ENCODE measurements at regions not wholly inside any gene's neighbourhood (a gene's known extent, or its start where the extent isn't known, plus 50 kb on each side); places are given as distances from the start of the nearest gene placed in this dataset.

DNA sequence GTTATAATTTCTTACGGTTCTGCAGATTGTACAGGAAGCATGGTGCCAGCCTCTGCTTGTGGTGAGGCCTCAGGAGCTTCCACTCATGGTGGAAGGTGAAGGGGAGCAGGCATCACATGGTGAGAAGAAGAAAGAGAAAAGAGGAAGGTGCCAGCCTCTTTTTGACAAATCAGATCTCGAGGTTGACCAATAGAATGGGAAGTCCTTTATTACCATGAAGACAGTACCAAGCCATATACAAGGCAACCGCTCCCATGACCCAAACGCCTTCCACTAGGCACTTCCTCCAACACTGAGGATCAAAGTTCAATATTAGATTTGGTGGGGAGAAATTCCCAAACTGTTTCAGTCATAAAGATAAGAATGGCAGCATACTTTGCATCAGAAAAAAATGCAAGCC lies 502.8 kb downstream of the GLRX3 start:
- DNase-seq = no peak

DNA sequence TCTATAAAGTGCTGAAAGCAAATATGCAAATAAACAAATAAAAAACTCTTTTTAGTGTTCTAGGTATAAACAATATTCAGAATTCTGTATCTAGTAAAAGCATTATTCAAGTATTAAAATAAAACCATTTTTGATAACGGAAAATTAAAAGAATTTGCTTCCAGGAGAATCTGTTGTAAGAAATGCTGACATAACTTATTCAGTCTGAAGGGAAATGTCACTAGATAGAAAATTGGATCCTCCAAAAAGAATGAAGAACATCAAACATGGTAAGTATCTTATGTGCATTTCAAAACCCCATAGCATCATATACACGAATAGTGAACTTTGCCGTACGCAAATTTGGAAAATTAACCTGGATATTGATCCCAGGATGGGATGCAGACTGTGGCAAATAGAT lies 506.7 kb downstream of the GLRX3 start:
- no peak for DNase-seq

DNA sequence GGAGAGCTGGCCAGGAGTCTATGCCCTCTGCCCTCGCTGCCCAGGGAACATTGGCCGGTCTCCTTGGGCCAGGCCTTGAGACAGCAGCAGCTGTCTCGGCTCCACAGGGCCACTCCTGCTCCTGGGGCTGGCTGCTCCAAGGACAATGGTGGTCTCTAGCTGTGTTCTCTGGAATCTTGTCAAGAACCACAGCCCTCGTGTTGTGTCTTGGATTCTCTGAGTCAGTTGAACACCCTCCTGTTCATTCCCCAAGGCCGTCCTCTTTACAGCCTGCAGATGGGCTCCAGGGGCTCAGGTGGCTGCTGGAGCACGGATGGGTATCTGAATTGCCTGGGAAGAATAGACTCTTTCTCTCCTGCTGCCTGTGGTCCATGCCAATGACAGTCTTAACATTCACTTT lies 511.1 kb downstream of the GLRX3 start:
- peak; percentile 43 for DNase-seq

DNA sequence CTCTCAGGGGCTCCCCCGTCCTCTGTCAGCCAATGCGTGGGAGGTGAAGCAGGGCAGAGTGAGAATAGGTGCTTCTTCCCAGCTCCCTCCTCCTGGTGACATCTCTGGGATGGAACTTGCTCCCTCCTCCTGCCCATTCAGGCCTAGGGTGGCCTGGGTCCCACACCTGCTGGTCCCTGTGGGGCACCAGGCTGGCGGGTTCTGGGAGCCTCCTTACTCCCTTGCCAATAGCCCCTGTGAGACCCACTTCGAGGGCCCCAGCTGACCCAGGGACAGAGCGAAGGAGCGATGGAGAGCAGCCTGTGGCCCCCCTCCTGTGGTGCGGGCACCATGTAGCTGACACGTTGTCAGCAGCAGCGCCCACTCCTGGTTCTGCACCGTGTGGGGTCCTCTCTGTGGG lies 512.6 kb downstream of the GLRX3 start:
- DNase-seq = no peak

DNA sequence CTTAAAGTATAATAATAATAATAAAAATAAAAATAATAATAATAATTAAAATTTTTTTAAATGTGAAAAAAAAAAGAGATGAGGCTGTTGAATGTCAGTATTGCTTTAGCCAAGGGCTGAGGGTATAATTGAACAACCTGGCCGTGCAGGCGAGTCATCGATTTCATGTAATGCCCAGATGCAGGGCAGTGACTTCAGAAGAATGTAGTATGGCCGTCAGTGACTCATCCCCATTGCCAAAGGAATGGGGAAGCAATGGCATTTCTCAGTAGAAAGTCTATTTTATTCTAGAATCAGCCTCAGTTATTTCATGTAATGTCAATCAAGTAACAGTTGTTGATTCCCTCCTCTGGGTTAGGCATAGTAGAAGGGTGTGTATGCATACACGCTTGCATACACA lies 516.4 kb downstream of the GLRX3 start:
- DNase-seq = no peak

DNA sequence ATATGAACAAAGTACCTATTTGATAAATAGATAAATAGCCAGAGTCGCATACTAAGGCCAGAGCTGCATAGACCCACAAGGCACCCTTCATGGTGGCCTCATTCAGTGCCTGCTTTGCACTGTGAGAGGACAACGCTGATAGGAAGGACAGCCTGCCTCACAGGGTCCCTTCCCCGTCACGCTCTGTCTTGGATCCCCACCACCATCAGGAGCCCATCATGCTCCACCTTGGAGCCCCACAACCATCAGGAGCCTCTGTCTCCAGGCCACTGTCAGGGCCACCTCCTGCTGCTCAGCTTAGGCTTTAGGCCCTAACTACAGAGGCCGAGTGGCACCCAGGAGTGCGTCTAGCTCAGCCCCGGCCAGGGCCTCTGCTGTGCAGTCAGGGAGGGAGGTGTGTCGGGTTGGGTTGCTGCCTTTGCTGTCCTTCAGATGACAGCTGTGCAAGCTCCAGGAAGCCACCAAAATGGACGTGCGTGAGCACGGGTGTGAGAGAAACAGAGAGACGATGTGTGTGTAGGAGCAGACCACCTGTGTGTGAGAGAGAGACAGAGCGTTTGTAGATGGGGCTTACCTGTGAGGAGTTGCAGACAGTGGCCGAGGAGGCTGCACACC lies 516.9 kb downstream of the GLRX3 start:
- DNase-seq = no peak

DNA sequence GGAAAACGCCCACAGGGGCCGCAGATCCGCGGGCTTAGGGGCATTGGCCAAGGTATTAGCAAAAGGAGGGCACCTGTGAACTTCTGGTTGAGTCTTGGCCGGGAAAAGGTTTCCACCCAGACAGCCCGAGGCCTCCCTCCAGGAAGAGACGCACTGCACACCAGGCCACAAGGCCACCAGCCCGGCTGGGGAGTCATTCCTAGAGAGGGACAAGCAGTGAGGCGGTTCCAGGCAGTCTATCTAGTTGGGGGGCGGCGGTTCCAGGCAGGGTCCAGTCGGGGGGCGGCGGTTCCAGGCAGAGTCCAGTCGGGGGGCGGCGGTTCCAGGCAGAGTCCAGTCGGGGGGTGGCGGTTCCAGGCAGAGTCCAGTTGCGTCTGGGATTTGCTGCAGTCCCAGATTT lies 518.5 kb downstream of the GLRX3 start:
- no peak for DNase-seq

DNA sequence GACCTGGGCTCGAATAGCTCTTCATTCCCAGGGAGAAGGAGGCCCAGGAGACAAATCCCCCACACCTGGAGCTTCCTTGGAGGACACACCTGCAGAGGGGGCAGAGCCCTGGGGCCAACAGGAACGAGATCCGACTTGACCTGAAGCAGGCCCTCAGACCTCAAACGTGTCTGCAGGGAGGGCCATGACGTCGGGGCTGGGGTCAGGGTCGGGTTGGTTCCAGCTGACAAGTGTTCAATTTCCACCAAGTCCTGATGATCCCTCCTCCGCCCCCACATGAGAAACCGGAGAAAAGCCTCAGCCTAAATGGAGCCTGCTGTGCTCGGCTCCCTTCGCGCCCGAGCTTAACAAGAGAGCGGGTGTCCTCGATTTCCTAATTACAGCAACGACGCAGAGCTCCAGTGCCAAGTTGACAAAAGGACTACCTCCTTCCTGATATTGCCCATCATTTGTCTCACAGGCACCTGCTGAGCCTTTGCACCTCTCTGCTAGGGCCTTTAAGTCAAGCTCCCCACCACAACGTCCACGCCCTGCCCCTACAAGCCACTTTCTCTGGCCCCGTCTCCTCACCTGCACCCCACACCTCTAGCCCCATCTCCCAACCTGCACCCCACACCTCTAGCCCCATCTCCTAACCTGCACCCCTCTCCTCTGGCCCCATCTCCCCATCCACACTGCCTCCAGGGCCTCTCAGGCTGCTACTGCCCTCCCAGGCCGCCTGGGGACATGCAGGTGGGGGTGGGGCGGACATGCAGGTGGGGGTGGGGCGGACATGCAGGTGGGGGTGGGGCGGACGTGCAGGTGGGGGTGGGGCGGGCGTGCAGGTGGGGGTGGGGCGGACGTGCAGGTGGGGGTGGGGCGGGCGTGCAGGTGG lies 519.4 kb downstream of the GLRX3 start:
- no peak for DNase-seq

DNA sequence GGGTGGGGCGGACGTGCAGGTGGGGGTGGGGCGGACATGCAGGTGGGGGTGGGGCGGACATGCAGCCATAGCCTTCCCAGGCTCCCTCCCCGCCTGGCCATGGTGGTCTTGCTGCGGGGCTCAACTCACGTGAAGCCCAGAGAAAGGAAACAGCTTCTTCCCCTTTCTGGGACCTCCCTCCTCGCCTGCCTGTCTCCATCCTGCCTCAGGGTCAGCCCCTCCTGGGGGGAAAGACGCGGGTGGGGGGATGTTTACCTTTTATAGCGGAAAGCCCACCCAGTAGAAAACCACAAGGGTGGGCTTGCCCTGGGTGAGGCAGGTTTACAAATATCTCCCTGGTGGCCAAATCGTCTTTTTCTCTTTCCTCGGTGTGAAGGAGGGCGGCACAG lies 520.0 kb downstream of the GLRX3 start:
- no peak for DNase-seq

DNA sequence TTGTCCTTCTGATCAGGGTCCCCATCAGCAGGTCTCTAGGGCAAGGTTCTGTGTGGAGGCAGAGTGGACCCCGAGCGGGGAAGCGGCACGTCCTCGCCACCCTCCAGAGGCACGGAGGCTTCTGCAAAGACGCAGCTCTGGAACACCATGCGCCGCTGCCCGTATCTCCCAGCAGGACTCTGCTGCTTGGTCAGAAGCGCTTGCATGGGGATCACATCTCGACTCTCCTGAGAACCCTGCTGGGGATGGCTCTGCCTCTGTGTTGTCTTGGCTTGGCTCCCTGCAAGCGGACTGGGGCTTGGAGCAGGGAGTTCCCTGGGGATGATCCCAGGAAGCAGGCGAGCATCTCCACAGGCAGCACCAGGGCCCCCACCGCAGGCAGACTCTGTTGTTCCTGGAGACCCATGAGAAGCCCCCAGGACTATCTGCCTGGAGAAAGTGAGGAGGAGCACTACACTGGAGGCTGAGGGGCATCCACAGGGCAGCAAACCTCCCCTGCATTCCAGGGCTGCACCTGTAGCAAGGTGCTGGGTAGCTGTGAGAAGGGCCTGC lies 520.5 kb downstream of the GLRX3 start:
- DNase-seq = no peak

DNA sequence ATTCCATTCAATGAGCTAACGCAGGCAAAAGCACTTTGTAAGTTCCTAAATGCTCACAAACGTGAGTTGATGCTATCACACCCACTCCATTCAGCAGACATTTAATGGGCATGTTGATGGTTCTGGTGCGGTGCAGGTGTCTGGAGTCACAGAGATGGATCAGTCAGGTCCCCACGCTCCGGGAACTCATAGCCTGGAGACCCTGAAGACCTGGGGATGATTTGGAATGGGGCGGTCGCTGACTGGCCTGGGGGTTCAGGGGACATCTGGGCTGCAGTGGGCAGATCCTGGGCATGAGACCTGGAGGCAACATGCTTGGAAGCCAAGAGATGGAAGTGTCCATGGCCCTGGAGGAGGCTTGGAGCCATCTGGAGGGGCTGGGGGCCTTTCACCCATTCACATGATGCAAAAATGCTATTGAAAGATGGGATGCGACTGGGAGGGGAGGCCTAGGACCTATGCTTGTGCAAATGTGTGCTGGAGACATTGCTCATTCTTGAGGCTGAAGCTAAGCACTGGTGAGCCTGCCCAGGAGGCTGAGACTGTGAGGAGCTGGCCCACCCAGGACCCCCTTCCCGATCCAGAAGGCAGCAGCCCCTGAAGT lies 522.6 kb downstream of the GLRX3 start:
- no peak for DNase-seq

DNA sequence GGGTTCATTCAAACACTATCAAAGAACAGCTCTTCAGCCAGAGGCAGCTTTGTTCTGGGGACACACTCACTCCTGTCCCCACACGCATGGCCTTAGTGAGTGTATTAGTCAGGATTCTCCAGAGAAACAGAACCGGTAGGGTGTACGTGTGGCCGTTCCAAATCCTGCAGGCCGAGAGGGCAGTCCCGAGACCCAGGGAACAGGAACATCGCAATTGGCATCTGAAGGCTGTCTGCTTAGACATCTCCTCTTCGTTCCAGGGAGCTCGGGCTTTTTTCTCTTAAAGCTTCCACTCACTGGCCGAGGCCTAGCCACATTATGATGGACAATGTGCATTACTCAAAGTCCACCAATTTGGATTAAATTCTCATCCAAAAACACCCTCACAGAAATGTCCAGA lies 523.3 kb downstream of the GLRX3 start:
- no peak for DNase-seq

DNA sequence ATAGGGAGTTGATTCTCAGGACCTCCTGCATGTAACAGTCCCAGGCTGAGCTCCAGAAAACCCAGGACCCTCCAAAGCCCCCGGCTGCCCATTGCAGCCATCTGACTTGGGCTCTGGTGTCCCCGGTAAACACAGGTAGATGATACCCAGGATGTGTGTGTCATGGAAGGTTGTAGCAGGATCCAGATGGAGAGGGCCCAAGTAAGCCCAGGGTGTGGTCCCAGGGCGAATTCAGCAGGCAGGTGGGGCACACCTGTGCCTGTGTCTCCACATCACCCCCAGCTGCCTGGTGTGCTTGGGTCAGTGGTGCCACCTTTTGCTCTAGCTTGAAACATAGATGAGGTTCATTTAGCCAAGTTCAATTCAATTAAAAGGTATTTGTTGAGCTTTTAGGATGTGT lies 524.1 kb downstream of the GLRX3 start:
- no peak for DNase-seq

DNA sequence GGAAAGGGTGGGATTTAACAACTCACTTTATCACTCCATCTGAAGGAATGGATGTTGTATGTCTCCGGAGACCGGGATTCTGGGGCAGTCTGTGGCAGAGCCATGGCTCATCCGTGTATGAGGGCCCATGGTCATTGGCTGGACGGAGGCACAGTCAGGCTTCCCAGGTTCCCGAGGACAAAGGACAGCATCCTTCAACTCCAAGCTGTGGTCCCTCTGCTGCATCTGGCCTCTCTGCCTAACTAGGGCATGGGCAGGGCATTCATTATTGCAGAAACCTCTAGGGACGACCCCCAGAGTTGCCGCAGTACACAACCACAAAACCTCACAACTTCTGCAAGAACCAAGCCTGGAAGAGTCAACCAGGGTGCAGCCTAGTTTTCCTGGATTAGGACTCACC lies 525.2 kb downstream of the GLRX3 start:
- DNase-seq = no peak

DNA sequence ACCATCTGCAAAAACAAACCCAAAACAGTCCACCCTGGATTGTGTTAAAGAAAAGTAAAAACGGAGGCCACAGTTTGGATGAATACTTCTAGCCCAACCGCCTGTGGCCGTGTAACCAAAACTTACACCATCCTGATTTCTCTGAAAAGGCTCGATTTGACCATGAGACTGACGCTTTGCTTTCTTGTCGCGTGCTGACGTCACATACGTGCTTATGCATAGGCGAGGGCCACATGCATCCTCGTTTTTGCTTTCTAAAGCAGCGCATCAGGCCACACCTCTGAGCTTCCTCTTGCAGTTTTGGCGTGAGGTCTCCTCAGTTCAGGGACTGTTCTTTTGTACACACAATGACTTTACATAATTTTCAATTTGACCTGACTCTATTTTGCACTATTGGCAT lies 526.6 kb downstream of the GLRX3 start:
- no peak for DNase-seq

DNA sequence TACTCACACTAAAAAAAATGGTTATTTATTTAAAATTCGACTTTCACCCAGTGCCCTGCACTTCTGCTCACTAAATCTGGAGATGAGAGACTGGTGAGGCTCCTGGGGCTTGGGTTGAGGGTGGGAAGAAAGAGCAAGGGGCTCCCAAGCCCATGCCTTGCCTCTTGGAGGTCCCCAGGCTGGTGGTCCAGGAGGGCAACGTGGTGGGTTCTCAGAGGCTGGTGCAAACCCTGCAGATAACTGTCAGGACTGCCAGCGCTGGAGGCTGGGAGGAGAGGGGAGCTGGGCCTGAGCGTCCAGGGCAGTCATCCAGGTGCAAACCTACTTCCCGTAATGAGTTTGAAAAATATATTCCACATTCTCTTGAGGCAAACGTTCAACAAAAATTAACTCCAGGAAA lies 528.3 kb downstream of the GLRX3 start:
- no peak for DNase-seq

DNA sequence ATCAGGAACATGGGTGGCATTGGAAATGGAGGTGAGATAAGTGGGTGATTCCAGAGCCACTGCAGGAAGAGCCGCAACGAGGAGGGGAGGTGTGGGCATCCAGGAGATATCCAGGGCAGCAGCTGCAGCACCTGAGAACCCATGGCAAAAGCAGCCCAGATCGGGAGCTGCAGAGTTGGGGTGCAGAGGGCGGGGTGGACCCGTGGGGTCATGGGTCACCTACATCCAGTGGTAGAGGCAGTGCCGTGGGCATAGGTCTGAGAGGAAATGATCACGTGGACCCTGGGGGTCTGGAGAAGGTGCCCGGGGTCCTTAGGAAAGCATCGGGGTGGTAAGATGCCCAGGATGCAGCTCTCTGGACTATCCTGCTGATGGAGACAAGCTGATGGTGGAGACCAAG lies 530.0 kb downstream of the GLRX3 start:
- no peak for DNase-seq

DNA sequence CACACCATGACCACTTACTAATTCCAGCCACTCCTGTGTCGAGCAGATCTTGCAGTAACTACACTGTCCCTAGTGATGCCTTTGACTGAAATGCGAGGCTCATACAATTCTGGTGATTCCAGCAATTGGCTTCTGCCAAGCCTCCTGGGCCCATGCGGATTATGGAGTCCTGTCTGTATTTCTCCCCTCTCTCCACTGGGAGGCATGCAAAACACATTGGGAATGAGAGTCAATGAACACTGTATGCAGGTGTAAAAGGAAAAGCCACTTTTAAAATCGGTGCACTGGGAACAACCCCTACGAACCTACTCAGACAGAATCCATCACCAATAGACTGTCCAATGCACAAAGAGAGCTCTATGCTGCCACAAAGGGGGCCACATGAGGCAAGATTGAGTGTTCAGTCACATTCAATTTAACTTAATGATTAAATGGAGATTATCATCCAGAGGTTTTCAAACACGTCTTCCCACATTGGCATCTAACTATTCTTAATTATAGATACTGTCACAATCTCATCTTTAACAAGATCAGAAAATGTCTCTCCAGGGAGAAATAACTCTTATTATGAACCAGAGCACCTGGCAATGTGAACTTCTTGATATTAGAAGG lies 550.6 kb downstream of the GLRX3 start:
- peak; percentile 86 for DNase-seq

DNA sequence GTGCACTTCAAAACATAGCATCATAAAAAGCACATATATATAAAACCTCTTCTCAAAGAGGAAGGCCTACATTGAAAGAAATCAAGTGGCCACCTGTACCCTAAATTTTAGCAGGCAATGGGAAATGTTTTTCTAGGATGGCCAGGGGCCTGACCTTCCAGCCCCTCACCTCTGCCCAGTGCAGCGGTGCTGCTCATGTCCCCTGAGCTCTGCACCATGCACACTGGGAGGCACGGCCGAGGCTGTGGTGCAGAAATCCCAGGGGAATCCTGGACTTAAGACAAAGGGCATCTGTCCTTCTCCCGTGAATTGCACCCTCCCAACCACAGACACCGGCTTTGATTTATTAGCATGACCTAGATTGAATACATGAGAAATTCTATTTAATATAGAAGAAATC lies 551.4 kb downstream of the GLRX3 start:
- no peak for DNase-seq

DNA sequence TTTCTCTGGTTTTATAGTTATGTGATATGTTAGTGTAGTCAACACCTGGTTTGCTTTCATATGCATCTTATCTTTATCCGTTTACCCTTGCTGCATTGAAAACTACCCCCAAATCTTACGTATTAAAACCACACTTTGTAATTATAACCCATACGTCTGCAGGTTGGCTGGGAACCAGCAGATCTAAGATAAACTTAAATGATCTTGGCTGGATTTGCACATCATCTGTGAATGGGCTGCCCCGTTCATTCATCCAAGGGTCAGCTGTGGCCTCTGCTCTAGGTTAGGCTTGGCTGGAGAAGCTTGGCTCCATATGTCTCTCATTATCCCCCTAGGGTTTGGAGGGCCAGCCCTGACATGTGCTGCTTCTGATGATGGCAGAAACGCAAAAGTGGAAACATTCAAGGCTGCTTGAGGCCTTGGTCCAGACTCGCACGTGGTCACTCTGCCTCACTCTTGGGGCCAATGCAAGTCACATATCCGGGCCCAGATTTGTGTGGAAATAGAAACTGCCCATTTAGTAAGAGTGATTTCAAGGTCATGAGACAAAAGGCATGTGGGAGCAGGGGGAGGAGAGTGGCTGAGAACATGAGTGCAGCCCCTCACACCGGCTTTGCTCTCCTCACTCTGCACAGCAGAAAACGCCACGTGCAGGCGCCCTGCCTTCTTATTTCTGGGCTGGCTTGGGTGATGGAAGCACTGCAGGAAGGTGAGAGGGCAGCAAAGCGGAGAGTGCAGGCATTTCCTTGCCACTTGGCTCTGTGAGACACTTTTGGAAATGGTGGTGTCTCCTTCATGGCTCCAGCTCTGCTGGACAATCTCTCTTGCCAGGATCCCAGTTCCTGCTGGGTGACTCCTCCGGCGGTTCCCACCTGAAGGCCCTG lies 553.8 kb downstream of the GLRX3 start:
- DNase-seq = peak; percentile 14

DNA sequence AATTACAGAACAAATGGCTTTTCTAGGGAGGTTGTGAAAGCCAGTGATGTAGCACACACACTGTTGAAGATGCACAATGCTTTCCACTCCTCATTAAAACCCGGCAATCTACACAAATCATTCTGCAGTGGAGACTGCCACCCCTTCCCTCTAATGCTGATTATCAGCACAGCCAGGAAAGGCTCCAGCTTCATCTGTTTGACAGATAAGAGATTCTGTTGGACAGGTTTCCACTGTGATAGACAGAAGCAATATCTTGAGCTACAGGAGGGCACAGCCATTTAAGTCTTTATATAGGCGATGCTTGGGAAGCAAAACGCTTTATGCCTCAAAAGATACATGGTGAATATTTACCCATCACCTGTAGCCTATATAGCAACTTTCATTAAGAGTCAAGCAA lies 555.6 kb downstream of the GLRX3 start:
- no peak for DNase-seq

DNA sequence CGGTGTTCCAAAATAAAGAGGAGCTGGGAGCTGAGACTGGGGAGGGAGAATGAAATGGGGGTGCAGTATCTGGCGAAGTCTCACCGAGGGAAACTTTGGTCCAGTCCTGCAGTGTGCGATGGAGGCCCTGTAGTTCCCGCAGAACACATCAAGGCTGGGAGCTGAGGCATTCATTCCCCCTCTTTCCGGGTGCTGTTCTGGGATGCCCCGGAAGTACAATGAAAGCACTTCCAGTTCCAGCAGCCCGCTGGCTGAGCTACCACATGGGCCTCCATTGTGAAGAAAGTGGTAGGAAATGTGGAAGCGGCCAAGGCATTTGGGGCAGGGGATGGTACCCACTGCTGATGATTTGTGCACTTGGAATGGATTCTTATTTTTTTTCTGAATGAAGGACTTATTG lies 560.7 kb downstream of the GLRX3 start:
- no peak for DNase-seq

All from eye (tissue), 1 donor.